CD4-positive, CD25-positive, alpha-beta regulatory T cell (primary cell): ENCODE measurements at regions not wholly inside any gene's neighbourhood (a gene's known extent, or its start where the extent isn't known, plus 50 kb on each side); places are given as distances from the start of the nearest gene placed in this dataset.

Experiments used
- ATAC-seq, 2 donors: fragments of 150-1000 bp; cut with Tn5 transposase; one replicate each; pipeline ENCODE4 v1.10.0; 2021; ENCODE audit warnings: low read depth in 2 of 2, moderate number of reproducible peaks in 2 of 2, moderate library complexity in 1 of 2
- DNase-seq, 3 donors: peaks; one replicate each; pipeline versions ENCODE4 v3.0.0 to v3.0.0-alpha.2; 2012 to 2022; ENCODE audit warnings: mixed read lengths in 1 of 3
- H3K27ac ChIP-seq: one replicate; pipeline ENCODE4 v1.7.0; 2013; ENCODE audit warnings: mild to moderate bottlenecking, low read length; ENCODE audit not compliant: insufficient read depth, poor library complexity, severe bottlenecking
- H3K27me3 ChIP-seq: one replicate; pipeline ENCODE4 v1.7.0; 2013; ENCODE audit warnings: low read length; ENCODE audit not compliant: control insufficient read depth, insufficient read depth
- H3K36me3 ChIP-seq: one replicate; pipeline ENCODE4 v1.7.0; 2013; ENCODE audit warnings: mild to moderate bottlenecking, low read length, moderate library complexity; ENCODE audit not compliant: control insufficient read depth, insufficient read depth
- H3K4me1 ChIP-seq: 2 replicates; pipeline ENCODE4 v1.7.0; 2013; ENCODE audit warnings: mild to moderate bottlenecking, low read length; ENCODE audit not compliant: insufficient read depth, control insufficient read depth, poor library complexity, severe bottlenecking
- H3K4me3 ChIP-seq: one replicate; pipeline ENCODE4 v1.7.0; 2013; ENCODE audit warnings: low read depth, mild to moderate bottlenecking, low read length, moderate library complexity
- H3K9me3 ChIP-seq, 2 experiments: 1 replicate in 1 of 2; 2 replicates in 1 of 2; pipeline ENCODE4 v1.7.0; 2013; ENCODE audit warnings: low read length in 2 of 2, mild to moderate bottlenecking in 1 of 2, moderate library complexity in 1 of 2; ENCODE audit not compliant: control insufficient read depth in 2 of 2
- H3K27ac Mint-ChIP-seq, 3 donors: one replicate each; pipeline ENCODE4 v1.8.0; 2020 to 2022; ENCODE audit warnings: mild to moderate bottlenecking in 3 of 3, mixed read lengths in 3 of 3, moderate library complexity in 2 of 3
- H3K27me3 Mint-ChIP-seq: one replicate; pipeline ENCODE4 v1.8.0; 2022; ENCODE audit warnings: mild to moderate bottlenecking, mixed read lengths
- H3K36me3 Mint-ChIP-seq: one replicate; pipeline ENCODE4 v1.8.0; 2020; ENCODE audit warnings: mixed read lengths
- H3K4me1 Mint-ChIP-seq, 4 donors: one replicate each; pipeline ENCODE4 v1.8.0; 2020 to 2022; ENCODE audit warnings: mixed read lengths in 4 of 4, mild to moderate bottlenecking in 1 of 4
- H3K4me3 Mint-ChIP-seq, 4 donors: one replicate each; pipeline ENCODE4 v1.8.0; 2020 to 2022; ENCODE audit warnings: mild to moderate bottlenecking in 4 of 4, mixed read lengths in 4 of 4, moderate library complexity in 3 of 4
- H3K9me3 Mint-ChIP-seq, 7 donors: one replicate each; pipeline ENCODE4 v1.8.0; 2020 to 2022; ENCODE audit warnings: mixed read lengths in 7 of 7, mild to moderate bottlenecking in 3 of 7, moderate library complexity in 2 of 7

DNA sequence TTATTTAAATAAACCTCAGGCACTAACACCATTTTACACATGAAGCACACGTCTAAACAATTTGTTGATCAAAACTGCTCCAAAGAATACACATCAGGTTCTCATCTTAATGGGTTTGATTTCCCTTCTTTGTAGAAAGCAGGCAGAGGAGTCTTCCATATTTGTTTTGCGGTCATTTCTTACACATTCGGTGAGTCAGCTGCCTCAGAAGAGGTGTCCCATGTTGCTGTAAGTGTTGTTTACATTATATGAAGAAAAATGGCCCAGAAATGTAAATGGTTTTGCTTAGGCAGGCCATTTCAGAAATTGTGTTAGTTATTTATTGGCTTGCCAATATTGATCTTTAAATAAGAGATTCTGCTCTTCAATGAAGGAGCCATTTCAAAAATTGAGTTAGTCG lies 325.8 kb downstream of the TENT4A start:
- Mint-ChIP-seq H3K27ac (no peak overlapping the region), H3K36me3 (no peaks in the 10 kb centered on the region), H3K9me3 (peaks cover 0 to 7% (median 0%) of the 10 kb centered on the region in 7 donors), H3K4me3 (no peak overlapping the region), H3K4me1 (no peaks in the 10 kb centered on the region), H3K27me3 (peaks cover 10% of the 10 kb centered on the region)
- Histone ChIP-seq H3K27me3 (no peaks in the 10 kb centered on the region), H3K36me3 (no peaks in the 10 kb centered on the region), H3K9me3 (no peaks in the 10 kb centered on the region), H3K4me1 (no peaks in the 10 kb centered on the region), H3K27ac (no peak overlapping the region), H3K4me3 (no peak overlapping the region)
- ATAC-seq, result no peak
- no peak for DNase-seq

DNA sequence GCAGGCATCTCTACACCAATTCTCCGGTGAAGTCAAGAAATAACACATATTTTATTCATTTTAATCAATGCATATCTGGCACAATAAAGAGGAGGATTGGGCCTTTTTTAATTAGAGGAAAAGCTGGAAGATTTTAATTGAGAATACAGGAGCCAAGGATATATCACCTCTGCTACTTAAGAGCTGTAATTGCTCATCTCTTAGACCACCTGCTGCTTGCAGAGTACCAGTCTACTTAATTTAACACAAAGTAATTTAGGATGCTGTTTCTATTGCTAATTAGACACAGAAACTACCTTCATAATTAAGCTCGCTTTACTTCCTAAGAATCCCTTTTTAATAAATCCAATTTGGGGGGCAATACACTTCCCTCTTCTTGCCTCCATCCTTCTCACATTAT lies 326.9 kb downstream of the TENT4A start:
- Histone ChIP-seq H3K4me3 (no peak overlapping the region), H3K27ac (no peak overlapping the region), H3K9me3 (no peaks in the 10 kb centered on the region), H3K27me3 (no peaks in the 10 kb centered on the region), H3K4me1 (no peaks in the 10 kb centered on the region), H3K36me3 (no peaks in the 10 kb centered on the region)
- H3K27me3 Mint-ChIP-seq, result peaks cover 10% of the 10 kb centered on the region
- no peaks in the 10 kb centered on the region for H3K36me3 Mint-ChIP-seq
- ATAC-seq (no peak), DNase-seq (no peak)
- H3K9me3 Mint-ChIP-seq, result peaks cover 0 to 7% (median 0%) of the 10 kb centered on the region in 7 donors
- no peak overlapping the region for H3K4me3 Mint-ChIP-seq
- H3K27ac Mint-ChIP-seq, result no peak overlapping the region
- no peaks in the 10 kb centered on the region for H3K4me1 Mint-ChIP-seq

DNA sequence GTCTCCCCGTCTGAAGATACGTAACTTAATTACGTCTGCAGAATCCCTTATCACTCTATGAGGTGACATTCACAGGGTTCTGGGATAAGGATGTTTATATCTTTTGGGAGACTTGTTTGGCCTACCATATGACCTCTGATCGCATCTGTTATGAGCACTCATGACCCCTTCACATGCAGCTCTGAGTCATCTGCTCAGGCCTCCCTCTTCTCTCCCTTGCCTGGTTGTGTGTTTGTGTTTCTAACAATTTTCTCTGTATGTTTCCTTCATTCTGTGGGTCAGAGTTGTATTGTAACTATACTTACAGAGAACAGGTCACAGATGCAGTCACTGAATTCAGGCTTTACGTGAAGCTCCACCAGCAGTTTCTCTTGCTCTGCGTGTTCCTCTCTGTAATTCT lies 330.6 kb downstream of the TENT4A start:
- no peaks in the 10 kb centered on the region for H3K9me3 ChIP-seq
- Mint-ChIP-seq H3K4me3 (no peak overlapping the region), H3K9me3 (peaks cover 0 to 7% (median 0%) of the 10 kb centered on the region in 7 donors), H3K27me3 (peaks cover 10% of the 10 kb centered on the region), H3K27ac (no peak overlapping the region), H3K4me1 (no peaks in the 10 kb centered on the region), H3K36me3 (no peaks in the 10 kb centered on the region)
- no peaks in the 10 kb centered on the region for H3K36me3 ChIP-seq
- ATAC-seq (no peak), DNase-seq (no peak)
- H3K4me1 ChIP-seq, result no peaks in the 10 kb centered on the region
- no peak overlapping the region for H3K4me3 ChIP-seq
- H3K27me3 ChIP-seq, result no peaks in the 10 kb centered on the region
- no peak overlapping the region for H3K27ac ChIP-seq

GRCh38 chr5:7047511-7048261 lies 334.5 kb downstream of the TENT4A start:
- DNase-seq (no peak), ATAC-seq (no peak)
- H3K27me3 Mint-ChIP-seq, result peaks cover 9% of the 10 kb centered on the region
- Histone ChIP-seq H3K27me3 (no peaks in the 10 kb centered on the region), H3K9me3 (no peaks in the 10 kb centered on the region), H3K4me1 (no peaks in the 10 kb centered on the region), H3K27ac (no peak overlapping the region), H3K36me3 (no peaks in the 10 kb centered on the region), H3K4me3 (no peak overlapping the region)
- no peak overlapping the region for H3K27ac Mint-ChIP-seq
- H3K4me1 Mint-ChIP-seq, result no peaks in the 10 kb centered on the region
- H3K4me3 Mint-ChIP-seq, result no peak overlapping the region
- H3K9me3 Mint-ChIP-seq, result peaks cover 0 to 5% (median 0%) of the 10 kb centered on the region in 7 donors
- no peaks in the 10 kb centered on the region for H3K36me3 Mint-ChIP-seq

- no peaks in the 10 kb centered on the region for H3K4me1 ChIP-seq
- no peak for ATAC-seq
- Mint-ChIP-seq H3K36me3 (no peaks in the 10 kb centered on the region), H3K4me1 (no peaks in the 10 kb centered on the region), H3K9me3 (peaks cover 0 to 4% (median 0%) of the 10 kb centered on the region in 7 donors), H3K4me3 (no peak overlapping the region), H3K27ac (no peak overlapping the region), H3K27me3 (peaks cover 9% of the 10 kb centered on the region)
- H3K9me3 ChIP-seq, result no peaks in the 10 kb centered on the region
- H3K36me3 ChIP-seq, result no peaks in the 10 kb centered on the region
- H3K4me3 ChIP-seq, result no peak overlapping the region
- H3K27me3 ChIP-seq, result no peaks in the 10 kb centered on the region
- DNase-seq, result no peak
- no peak overlapping the region for H3K27ac ChIP-seq
Observed at GRCh38 chr5:7050986-7051385, 337.8 kb downstream of the TENT4A start.

DNA sequence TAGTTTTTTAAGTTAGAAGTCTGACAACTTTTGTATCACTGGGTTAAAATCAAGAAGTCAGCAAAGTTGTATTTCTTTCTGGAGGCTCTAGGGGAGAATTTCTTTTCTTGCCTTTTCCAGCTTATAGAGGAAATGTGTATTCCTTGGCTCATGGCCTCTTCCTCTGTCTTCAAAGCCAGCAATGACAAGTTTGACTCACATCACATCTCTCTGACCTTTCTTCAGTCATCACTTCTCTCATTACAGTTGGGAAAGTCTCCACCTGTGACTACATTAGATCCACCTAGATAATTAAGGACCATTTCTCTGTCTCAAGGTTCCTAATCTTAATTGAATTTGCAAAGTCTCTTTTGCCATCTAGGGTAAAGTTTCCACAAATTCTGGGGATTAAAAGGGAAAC lies 339.9 kb downstream of the TENT4A start:
- no peaks in the 10 kb centered on the region for H3K9me3 ChIP-seq
- DNase-seq (no peak), ATAC-seq (no peak)
- Mint-ChIP-seq H3K9me3 (peaks cover 0 to 4% (median 0%) of the 10 kb centered on the region in 7 donors), H3K36me3 (no peaks in the 10 kb centered on the region), H3K4me1 (no peaks in the 10 kb centered on the region), H3K4me3 (no peak overlapping the region), H3K27me3 (peaks cover 9% of the 10 kb centered on the region), H3K27ac (no peak overlapping the region)
- no peaks in the 10 kb centered on the region for H3K4me1 ChIP-seq
- no peak overlapping the region for H3K4me3 ChIP-seq
- H3K36me3 ChIP-seq, result no peaks in the 10 kb centered on the region
- no peaks in the 10 kb centered on the region for H3K27me3 ChIP-seq
- no peak overlapping the region for H3K27ac ChIP-seq

DNA sequence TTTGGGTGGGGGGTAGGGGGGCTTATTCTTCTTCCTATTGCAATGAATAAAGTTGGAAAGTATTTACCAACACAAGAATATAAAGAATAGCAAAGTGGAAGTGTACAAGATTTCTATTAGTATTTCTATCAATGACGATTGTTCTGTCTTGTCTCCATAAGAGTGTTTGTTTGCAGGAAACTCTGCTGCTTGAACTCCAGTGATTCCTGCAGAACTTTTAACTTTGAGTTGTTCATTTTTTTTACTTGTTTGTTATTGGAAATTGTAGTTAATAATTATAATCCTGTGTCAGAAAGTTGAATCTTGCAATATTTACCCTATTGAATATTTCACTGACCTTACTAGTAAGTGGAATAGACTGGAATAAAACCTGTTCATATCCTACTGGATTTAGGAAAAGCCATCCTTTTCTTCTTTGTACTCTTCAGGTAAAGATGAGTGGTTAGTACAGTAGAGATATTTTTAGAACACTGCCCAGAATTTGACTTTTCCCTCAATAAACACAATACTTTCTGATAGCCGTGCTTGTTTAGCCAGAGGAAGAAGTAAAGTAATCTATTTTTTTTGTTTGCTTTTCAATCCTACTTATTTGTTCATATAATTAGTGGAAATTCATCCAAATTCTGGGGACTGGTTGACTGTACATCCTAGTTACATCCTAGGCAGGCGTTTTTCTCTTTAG lies 340.4 kb downstream of the TENT4A start:
- Histone ChIP-seq H3K36me3 (no peaks in the 10 kb centered on the region), H3K4me1 (no peaks in the 10 kb centered on the region), H3K27me3 (no peaks in the 10 kb centered on the region), H3K4me3 (no peak overlapping the region), H3K27ac (no peak overlapping the region), H3K9me3 (no peaks in the 10 kb centered on the region)
- peaks cover 9% of the 10 kb centered on the region for H3K27me3 Mint-ChIP-seq
- H3K4me1 Mint-ChIP-seq, result no peaks in the 10 kb centered on the region
- H3K4me3 Mint-ChIP-seq, result no peak overlapping the region
- ATAC-seq, result no peak
- H3K9me3 Mint-ChIP-seq, result peaks cover 0 to 4% (median 0%) of the 10 kb centered on the region in 7 donors
- no peaks in the 10 kb centered on the region for H3K36me3 Mint-ChIP-seq
- H3K27ac Mint-ChIP-seq, result no peak overlapping the region
- no peak for DNase-seq
